NCI-H2081 treated with DMSO at 0.1 percent for 48 hours (cell line): ENCODE measurements at regions not wholly inside any gene's neighbourhood (a gene's known extent, or its start where the extent isn't known, plus 50 kb on each side); places are given as distances from the start of the nearest gene placed in this dataset.

ENCODE experiments used
- DNase-seq: peaks from one replicate; lab custom pipeline; 2025; lab: John Stamatoyannopoulos, UW

DNA sequence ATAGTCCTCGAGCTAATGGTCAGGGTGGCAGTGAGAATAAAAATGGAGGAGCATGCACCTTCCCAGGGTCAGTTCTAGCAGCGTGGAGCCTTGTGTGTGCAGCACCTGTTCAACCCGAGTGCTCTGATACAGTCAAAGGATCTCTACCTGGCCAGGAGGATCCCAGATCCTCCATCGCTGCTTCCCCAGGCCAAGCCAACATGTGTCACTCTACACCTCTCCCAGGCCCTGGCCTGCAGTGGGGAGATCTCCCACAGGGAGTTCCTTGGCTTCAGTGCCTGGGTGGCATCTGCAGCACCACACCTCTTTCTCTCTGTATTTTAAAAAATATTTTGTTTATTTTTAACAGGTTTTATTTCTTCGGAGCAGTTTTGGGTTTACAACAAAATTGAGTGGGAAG, 414.8 kb upstream of the C2CD4B start:
- DNase-seq = no peak

DNA sequence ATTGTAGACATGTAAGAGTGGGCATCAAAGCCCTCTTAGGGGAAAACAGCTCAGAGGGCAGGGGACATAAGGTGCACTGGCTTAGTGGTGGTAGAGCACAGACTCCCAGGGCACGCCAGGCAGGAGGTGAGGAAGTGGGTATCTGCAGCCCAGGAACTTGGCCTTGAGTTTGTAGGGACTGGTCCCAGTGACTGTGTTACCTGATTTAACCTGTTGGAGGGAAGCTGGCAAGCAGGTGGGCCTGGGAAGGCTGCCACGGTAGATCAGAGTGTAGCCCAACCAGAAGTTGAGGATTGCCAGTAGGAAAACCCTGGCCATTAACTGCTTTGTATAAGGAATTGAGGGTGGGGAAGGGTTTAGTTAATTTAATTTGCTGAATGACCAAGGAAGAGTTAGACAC, 417.5 kb upstream of the C2CD4B start:
- DNase-seq = no peak

- no peak for DNase-seq
These were observed 419.5 kb upstream of the C2CD4B start for GRCh38 chr15:62584301-62585235.

DNA sequence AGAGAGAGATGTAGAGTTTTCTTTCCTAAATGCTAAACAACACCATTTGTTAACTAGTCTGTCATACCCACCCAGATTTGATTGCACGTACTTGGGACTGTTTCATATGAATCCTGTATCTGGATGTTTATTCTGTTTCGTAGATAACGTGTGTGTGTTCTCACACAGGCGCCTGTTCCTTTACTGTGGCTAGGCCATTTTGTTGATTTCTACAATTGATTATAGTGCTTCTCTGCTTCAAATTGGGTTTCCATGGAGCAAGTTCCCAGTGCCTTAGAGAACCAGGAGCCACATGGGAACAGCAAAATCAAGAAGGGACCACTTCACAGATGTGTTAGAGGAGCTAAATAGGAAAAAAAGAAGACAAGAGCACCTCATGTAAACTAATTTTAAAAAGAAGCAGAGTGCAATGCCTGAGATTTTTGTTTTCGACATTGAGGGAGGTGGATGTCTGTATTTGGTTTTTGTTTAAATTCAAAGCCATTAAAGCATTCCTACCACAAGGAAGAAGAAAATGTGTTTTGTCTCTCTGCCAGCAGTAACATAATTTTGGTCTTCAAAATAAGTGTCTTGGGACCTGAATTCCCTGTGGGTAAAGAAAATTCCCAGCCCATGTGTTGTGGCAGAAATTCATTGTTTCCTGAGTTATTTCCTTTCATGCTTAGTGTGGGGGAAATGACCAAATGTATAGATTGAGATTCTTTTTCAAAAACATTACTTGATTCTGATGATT, 424.0 kb upstream of the C2CD4B start:
- no peak for DNase-seq

GRCh38 chr15:62591842-62592838, 427.1 kb upstream of the C2CD4B start:
- DNase-seq = no peak

DNA sequence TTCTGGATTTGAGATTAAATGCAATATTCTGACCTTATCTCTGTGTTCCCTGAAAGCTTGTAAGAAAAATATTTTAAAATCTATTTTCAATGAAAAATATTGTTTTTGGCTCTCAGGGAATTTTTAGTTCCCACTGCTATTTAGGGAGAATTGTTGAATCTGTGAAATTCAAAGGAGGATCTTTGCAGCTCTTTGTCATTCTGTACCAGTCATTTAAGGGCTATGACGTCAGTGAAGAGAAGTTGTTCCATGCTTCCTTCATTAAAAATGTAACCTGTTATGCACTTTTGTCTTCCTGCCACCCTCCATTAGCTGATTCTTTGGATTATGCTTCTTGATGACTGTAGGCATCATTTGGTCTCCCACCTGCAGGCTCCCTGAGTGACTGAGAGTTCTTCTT, 427.8 kb upstream of the C2CD4B start:
- DNase-seq = no peak

DNA sequence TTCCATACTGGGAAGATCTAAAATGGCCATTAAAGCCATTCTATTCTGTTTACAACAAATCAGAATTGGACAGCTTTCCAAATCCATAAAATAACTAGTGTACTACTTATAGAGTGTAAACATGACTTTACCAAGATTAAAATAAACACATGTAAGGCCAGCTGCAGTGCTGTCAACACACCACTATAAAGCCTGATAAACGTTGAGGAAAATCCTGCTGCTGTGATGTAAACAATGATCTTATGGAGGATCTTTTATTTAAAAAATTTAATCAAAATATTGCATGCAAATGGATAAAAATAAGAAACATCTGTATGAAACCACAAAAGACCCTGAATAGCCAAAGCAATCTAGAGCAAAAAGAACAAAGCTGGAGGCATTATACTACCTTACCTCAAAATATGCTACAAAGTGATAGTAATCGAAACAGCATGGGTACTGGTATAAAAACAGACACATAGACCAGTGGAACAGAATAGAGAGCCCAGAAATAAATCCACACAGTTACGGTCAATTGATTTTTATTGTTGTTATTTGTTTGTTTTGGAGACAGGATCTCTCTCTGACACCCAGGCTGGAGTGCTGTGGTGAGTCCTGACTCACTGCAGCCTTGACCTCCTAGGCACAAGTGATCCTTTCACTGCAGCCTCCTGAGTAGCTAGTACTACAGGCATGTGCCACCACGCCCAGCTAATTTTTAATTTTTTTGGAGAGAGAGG, 428.8 kb upstream of the C2CD4B start:
- no peak for DNase-seq

DNA sequence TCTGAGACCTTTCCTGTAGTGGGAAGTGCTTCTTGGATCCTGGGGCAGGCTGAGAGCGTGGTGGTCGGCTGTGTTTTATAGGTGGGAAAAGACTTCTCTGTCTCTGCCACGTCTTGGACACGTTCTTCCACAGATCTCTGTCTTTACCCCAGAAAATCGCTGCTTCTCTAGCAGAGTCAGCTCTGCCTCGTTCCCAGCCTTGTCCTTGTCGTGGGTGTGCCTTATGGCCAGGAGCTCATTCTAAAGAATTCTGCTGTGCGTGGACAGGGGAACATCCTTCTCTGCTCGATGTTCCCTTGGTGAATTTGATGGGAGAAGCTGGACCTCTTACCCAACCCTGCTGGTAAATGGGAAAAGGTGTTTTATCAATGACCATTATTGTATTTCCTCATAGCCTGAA, 433.1 kb upstream of the C2CD4B start:
- no peak for DNase-seq

DNA sequence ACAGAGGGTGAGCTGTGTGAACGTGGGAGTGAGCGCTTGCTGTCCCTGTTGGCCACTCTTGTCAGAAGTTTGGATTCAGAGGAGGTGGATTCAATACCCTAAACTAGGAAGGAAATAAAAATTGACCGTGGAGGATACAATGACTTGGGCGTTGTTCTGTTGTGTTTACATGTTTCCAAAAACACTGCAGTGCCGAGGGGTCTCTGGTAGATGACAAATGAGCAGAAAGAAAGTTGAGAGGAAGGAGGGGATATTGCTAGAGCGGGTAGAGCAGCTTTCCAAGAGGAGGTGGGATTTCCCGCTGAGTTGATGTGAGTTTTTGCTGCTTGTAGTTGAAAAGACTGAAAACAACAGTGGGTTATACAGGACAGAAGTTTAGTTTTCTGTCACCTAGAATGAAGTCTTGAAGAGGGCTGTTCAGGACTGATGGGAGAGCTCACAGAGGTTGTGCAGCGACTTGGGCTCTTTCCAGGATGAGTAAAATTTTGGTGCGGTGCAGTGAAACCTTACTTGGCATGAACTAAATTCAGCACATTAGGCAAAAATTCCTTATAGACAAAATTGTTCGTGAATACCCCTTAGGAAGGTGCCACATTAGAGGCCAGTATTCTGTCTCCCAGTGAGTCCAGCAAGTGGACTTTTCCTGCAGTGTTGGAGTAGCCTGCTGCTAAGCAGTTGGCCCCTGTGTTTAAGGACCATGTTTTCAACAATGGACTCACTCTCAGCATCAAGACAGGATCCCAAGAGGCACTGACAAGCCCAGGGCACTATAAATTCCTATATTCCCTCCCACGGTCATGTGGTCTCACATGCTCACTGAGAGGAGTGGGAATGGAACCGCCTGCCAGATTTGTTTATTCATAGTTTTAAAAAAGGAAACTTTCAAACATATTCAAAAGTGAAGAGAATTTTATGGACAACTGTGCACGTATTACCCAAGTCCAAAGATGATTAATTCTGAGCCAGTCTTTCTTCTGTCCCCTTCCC, 435.0 kb upstream of the C2CD4B start:
- no peak for DNase-seq

GRCh38 chr15:62601777-62602545, 436.9 kb upstream of the C2CD4B start:
- DNase-seq = no peak

DNA sequence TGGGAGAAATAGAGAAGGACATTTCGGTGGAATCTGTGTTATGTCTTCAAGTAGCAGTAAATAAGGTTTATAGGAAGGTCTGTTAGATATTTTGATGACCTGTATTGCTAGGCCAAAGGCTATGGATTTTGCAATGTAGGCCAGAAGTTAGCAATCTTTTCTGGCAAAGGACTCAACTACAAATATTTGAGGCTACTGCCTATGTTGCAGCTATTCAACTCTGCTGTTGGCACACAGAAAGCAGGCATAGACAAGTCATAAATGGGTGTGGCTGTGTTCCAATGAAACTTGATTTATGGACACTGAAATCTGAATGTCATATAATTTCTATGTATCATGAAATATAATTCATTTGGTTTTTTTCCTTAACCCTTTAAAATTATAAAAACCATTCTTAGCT, 438.7 kb upstream of the C2CD4B start:
- no peak for DNase-seq

DNA sequence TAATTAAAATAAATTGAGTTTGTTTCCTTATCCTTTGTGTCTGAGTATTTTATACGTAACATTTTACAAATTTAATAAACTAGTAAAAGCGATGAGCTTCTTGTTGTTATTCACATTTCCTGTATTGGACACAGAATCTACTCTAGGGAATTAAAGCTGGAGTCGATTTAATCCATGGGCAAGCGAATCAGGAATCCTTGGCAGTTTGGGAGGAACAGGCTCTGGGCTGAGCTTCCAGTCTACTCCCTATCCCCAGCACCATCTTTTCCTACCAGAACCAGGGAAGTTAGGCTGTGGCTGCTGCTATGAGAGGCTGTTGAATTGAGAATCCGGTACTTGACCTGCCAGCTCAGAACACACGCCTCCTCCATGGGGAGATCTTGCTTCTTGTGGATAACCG, 437.3 kb upstream of the TPM1 start:
- DNase-seq = no peak

- no peak for DNase-seq
These were observed 436.0 kb upstream of the TPM1 start for GRCh38 chr15:62606376-62607113.

GRCh38 chr15:62607114-62607462, 435.5 kb upstream of the TPM1 start:
- no peak for DNase-seq

DNA sequence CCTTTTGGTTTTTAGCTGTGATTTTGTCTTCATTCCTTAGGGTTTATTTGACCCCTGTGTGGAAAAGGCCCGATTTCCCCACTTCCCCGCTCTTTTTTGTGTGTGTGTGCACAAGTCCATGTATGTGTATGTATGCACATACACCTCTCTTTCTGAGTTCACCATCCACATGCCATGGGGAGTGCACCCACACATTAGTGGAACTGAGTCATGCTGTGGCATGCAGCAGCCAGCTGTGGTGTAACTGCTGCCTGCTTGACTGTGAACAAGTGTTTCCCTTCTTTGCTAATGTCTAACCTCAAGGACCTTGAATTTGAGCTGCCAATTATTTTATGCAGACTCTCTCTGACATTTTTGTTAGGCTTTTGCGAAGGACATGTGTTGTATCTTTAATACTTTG, 434.9 kb upstream of the TPM1 start:
- no peak for DNase-seq

DNA sequence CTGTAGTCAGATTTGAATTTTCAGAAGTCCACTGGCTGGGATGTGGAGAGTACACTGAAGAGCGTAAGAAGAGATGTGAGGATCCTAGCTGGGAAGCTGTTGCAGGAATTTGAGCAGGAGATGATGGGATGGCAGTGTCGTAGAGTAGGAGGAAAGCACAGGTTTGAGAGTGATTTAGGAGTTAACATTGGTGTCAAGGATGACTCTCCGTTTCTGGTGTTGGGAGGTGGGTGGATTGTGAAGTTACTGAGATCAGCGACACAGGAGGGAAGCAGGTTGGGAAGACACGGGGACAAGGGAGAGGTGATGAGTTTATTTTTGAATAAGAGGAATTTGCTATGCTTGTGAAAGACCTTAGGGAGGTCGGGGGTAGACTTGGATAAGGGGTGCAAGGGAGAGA, 434.2 kb upstream of the TPM1 start:
- no peak for DNase-seq

DNA sequence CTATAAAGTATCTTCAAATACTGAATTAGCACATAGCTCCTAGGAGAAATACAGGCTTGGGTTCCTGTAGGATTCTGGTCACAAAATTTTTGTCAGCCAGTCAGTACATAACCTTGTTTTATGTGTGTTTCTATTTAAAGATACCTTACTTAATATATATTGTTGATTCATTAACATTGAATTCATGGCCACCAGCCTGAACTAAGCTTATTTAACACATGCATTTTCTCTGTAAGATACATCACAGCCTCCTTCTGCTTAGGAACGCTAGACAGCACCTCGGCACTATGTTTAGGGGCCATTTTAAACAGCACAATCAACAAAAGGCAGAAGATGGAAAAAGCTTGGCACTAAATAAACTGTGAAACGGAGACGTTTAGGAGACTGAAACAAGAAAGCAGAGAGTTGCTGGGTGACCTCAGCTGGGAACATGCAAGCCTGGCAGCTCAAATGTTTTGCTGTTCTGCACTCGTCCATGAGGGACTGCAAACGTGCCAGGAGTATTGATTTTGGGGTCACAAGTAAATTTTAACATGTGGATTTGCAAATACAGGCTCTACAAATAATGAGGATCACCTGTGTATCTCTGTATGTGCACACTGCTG, 432.2 kb upstream of the TPM1 start:
- no peak for DNase-seq

DNA sequence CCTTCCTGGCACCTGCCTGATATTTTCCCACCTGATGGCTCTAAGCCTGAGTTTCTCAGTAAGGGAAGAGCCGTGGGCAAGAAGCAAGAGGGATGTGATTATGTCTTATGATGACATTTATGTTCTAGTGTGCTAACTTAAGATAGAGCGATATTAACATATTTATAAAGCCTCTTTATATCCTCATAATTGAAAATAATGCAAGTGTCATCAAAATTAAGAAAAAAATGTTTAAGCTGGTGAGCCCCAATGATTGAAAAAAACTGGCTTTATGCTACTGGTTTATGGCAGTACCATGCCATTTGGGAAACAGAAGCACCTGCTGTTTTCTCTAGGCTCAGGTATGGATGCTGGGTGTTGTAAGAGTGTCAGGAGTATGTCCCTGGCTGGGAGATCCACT, 431.5 kb upstream of the TPM1 start:
- no peak for DNase-seq
